GM21381 (cell line): ENCODE measurements at regions not wholly inside any gene's neighbourhood (a gene's known extent, or its start where the extent isn't known, plus 50 kb on each side); places are given as distances from the start of the nearest gene placed in this dataset.
A peak's percentile ranks its signal among the peaks of the same experiment; 100 is the strongest.

Source experiments
- ATAC-seq: cut with Tn5 transposase; IDR thresholded peaks from one replicate; pipeline ENCODE4 v1.9.1; 2021; ENCODE audit warnings: mild to moderate bottlenecking, moderate library complexity; ENCODE audit not compliant: unreplicated experiment

- no peak for ATAC-seq
Measured at GRCh38 chr10:120702032-120702431, 149.1 kb upstream of the WDR11 start.

- ATAC-seq = no peak
Measured at GRCh38 chr10:120705309-120705708, 145.9 kb upstream of the WDR11 start.

GRCh38 chr10:120710076-120710475 lies 141.1 kb upstream of the WDR11 start:
- ATAC-seq = no peak

GRCh38 chr10:120711860-120712259 lies 139.3 kb upstream of the WDR11 start:
- ATAC-seq = no peak

- no peak for ATAC-seq
Measured at GRCh38 chr10:120713573-120714205, 137.5 kb upstream of the WDR11 start.

- ATAC-seq = no peak
Measured at GRCh38 chr10:120715171-120715570, 136.0 kb upstream of the WDR11 start.

GRCh38 chr10:120719333-120719732 lies 131.8 kb upstream of the WDR11 start:
- peak; percentile 93 for ATAC-seq

- no peak for ATAC-seq
Measured at GRCh38 chr10:120727001-120727400, 124.2 kb upstream of the WDR11 start.

- ATAC-seq = no peak
Measured at GRCh38 chr10:120729547-120729946, 121.6 kb upstream of the WDR11 start.

GRCh38 chr10:120732067-120732466 lies 119.1 kb upstream of the WDR11 start:
- no peak for ATAC-seq

- no peak for ATAC-seq
Measured at GRCh38 chr10:120732643-120733313, 118.4 kb upstream of the WDR11 start.

- ATAC-seq = no peak
Measured at GRCh38 chr10:120734483-120735078, 116.6 kb upstream of the WDR11 start.

GRCh38 chr10:120735315-120735714 lies 115.8 kb upstream of the WDR11 start:
- no peak for ATAC-seq

- ATAC-seq = peak; percentile 68
Measured at GRCh38 chr10:120735773-120736371, 115.3 kb upstream of the WDR11 start.

GRCh38 chr10:120736377-120736776 lies 114.8 kb upstream of the WDR11 start:
- ATAC-seq = no peak

GRCh38 chr10:120738658-120739057 lies 112.5 kb upstream of the WDR11 start:
- no peak for ATAC-seq

- ATAC-seq = no peak
Measured at GRCh38 chr10:120741396-120741795, 109.8 kb upstream of the WDR11 start.

GRCh38 chr10:120742373-120742772 lies 108.8 kb upstream of the WDR11 start:
- ATAC-seq = no peak

- ATAC-seq = no peak
Measured at GRCh38 chr10:120744040-120744439, 107.1 kb upstream of the WDR11 start.

- ATAC-seq = no peak
Measured at GRCh38 chr10:120746001-120746777, 105.0 kb upstream of the WDR11 start.

- ATAC-seq = no peak
Measured at GRCh38 chr10:120748519-120748918, 102.6 kb upstream of the WDR11 start.
